Amniotic epithelial cell (primary cell): ENCODE measurements at regions not wholly inside any gene's neighbourhood (a gene's known extent, or its start where the extent isn't known, plus 50 kb on each side); places are given as distances from the start of the nearest gene placed in this dataset.

Experiments used
- DNase-seq: peaks from one replicate; pipeline ENCODE4 v3.0.0-alpha.2; 2010; ENCODE audit warnings: low read depth

DNA sequence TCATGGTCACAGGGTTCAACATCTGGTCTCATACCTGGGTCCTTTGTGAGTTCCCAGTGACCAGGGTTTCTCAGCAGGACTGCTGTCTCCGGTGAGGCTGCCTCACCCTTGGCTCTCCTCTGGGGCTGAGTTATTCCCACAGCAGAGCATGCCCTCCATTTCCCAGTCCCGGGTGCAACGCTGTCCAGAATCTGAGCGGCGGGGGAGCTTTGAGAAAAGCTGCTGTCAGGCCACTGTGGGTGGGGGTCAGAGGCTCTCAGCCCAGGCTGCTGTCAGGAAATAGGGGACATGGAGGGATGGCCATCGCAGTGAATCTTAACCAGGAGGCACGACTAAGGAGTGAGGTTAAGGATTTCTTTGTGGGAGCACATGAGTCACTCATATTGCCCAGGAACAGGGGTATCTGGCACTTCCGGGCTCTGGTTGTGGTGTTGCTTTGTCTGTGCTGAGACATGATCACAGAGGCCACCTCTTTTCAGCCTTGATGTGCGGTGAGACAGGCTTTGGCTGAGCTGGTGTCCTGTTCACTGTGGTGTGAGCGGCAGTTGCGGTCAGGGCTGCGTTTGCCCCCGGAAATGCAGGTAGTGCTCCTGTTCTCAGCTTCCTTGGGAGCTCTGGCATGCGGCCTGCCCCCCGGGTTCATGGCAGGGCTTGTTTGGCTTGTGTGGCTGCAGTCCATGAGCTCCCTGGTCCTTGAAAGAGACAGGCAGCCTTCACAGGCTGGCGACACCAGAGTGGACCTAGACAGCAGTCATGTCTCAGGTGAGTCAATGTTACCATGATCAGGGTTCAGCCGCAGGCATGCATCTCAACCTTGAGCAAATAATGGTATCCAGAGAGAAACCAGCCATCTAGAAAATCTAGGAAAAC is 310.7 kb upstream of the MYT1L start:
- DNase-seq: no peak

DNA sequence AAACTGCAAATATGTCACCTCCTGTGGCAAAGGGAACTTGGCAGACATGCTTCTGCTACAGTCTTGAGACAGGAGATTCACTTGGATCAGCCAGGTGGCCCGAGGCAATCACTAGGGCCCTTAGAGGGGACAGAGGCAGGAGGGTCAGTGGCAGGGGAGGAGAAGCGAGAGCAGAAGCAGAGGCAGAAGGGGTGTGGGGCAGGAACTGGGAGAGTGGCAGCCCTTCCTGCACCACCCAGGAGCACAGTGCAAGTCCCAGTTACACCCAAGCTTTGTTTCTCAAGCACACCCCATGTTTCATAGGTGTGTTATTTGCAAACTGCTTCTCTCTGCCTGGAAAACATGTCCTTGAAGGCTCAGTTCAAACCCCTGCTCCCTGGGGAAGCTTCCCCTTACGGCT is 309.7 kb upstream of the MYT1L start:
- no peak for DNase-seq

DNA sequence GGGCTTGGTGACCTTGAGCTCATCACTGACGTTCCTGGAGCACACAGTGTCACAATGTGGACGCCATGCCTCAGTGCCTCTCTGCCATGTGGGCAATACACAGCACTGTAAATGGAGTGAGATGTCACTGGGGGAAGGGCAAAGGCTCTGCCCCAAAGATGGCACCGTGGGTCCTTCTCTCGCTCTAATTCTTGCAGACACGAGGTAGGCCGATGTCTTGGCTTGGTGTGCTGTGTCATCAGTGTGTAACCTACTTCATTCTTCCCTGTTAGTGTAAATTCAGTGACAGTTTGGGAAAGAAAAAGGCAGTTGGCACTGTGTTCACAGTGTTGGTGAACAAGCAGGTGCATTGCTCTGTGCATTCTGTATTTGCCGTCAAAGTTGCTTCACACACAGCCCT is 309.3 kb upstream of the MYT1L start:
- no peak for DNase-seq

DNA sequence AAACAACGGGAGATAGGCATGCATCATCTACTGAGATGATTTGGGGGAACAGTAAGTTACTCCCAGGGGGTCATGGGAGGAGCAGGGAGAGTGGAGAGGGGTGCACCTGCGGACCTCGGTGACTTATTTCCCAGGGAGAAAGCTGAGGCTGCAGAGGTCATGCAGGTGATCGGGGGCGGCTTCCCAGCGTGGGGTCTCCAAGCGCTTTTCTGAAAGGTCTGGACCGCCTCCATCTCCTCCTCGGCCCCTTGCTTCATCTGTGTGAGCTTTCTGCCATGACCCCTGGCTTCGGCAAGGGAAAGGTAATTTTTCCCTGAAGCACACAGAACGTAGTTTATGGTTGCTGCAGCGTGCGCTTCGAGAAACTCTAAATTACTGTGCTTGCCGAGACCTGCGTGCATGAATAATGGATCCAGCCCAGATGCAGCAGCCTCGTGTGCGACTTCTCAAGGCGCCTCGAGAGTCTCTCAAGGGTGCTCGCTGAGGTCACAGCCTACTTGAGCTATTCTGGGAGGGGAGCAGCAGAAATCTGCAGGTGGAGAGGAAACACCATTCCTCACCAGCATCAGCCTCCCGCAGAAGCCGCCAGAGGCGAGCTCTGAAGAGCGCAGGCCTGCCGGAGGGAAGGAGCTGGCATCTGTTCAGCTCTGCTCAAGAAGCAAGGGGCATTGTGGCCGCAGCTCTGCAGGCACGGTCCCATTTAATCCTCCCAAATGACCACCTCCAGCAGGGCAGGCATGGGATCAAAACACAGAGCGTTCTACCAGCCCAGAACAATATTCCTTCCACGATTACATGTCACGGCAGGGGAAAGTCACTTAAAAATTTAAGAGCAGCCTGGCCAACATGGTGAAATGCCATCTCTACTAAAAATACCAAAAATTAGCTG is 308.4 kb upstream of the MYT1L start:
- no peak for DNase-seq

DNA sequence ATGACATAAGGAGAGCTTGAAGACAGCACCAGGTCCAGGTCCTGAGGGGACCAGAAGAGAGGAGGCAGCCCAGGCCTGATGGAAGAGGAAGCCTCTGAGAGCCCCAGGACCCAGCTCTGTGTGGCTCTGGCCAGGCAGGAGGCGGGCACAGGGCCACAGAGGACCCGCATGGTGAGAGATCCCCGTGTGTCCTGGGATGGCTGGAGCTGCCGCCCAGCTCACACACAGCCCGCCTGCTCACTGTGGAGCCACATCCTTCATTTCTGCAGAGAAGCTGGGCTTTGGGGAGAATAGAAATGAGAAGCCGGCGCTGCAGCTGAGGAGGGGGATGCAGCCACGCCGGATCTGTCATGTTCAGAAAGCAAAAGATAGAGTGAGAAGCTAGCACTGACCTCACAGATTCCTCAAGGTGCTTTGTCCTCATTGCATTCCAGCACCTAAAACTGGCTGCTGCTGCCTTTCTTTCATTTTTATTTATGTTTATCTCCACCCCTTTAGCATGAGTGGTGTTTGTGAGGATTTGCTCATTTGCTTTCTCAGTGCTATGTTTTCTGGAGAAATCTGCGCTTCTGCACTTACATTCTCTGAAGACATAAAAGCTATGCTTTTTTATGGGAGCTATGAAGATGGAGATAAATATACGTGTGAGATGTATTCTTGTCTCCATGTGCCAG is 307.6 kb upstream of the MYT1L start:
- DNase-seq: no peak

DNA sequence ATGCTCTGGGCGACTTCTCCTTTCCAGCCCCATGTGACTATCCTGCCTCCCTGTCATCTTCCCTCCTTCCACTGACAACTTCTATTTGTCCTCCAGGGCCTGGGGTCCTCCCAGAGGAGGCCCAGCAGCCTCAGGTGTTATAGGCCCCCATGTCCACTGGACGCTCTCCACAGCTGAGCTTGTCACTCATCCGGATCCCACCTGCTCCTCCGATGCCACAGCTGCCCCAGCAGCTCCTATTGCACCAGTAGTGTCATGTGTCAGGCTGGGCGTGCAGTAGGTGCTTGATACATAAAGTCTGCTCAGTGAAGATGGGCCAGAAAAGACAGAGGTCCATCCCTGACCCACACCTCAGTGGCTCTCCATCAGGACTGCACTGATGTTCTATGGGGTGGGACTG is 305.7 kb upstream of the MYT1L start:
- no peak for DNase-seq

DNA sequence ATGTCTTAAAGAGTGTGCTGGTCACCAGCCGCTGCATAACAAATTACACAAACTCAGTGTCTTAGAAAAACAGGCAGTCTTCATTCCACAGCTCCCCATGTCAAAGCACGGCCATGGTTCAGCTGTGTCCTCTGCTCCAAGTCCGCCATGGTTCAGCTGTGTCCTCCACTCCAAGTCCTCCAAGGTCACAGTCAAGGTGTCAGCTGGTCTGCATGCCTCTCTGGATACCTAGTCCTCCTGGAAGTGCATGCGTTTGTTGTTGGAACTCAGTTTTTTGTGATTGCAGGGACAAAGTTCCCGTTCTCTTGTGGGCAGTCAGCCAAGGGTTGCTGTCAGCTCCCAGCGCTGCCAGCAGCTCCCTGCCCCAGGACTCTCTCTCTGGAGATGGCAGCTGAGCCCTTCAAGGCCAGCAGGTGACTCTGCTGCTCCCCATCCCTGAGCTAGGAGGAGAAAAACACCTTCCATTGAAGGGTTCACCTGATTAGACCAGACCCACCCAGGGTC is 304.0 kb upstream of the MYT1L start:
- DNase-seq: no peak

DNA sequence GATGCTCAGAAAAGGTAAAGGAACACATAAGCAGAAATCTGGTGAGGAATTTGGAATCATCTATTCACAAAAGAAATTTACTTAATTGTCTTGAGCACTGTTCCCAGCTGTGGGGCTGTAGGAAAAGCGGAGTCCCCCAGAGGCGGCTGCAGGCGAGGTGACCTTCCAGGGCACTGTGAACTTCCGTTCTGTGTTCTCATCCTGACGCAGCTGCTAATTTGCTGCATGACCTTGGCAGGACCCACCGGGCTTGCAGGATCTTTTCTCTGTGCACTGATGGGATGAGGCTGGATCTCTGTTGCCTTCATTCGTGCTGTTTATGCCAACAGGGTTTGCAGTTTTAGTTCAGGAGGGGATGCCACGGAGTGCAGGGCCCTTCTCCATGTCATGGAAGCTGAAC is 301.9 kb upstream of the MYT1L start:
- no peak for DNase-seq

DNA sequence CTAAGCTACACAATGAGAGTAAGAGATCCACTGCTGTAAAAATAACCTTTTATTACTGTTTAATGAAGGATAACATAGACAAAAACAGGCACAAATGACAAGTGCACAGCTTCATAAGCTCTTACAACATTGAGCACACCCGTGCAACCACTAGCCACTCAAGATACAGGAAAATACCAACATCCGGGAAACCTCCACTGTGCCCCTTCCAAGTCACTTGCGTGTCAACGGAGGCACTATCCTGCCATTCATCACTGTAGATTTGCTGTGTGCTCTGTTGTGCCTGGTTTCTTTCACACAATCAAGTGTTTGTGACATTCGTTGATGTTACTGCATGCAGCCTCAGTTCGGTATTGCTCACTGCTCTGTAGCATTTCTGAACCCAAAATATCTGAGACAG is 292.9 kb upstream of the MYT1L start:
- DNase-seq: no peak

DNA sequence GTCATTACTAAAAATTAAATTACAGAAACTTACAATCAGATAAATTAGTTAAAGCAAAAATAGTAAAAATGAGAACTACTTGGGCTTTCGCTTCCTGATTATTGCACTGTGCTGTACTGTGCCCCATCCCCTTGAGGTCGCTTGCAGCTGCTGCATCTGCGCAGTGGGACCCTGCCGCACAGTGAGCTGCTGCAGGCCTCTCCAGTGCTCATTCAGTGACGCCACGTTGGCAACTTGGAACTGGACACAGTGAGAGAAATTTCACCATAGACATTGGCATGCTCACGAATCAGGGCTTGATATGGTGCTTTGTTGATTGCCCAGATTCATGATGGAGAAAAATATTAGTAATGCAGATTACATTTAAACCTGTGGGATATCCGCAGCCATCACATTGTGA is 290.8 kb upstream of the MYT1L start:
- no peak for DNase-seq

DNA sequence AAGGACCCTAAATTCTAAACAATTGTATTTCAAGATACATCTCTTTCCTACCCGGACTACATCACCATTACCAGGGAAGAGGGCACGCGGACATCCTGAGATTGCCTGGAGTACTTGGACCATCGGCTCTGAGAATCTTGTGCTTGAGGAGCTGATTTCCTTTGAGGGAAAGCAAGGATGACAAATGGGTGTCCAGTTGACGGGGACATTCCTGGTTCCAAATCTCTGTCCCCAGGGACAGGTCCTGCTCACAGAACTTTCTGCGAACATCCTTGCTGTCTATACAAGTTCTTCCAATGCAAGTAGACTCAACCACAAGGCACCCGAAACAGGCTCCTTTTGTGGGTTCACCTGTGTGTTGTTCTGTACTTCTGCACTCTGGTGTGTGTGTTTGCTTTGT is 289.5 kb upstream of the MYT1L start:
- no peak for DNase-seq

DNA sequence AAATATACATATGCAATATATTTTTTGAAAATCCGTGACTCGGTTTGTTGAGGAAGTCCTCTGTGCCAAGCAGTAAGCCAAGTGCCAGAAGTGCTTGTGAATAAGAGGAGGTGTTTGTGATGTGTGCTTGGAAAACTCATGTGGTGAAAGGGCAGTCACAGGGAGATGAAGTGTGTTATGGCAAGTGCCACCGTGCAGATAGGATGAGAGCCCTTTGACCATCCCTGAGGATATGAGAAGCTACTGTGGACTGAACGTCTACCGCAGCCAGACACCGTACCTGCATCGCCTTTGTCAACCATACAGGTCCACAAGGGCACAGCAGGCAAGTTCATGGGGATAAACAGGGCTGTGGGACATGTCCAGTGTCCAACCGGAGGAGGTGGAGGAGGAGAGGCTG is 288.9 kb upstream of the MYT1L start:
- DNase-seq: no peak

DNA sequence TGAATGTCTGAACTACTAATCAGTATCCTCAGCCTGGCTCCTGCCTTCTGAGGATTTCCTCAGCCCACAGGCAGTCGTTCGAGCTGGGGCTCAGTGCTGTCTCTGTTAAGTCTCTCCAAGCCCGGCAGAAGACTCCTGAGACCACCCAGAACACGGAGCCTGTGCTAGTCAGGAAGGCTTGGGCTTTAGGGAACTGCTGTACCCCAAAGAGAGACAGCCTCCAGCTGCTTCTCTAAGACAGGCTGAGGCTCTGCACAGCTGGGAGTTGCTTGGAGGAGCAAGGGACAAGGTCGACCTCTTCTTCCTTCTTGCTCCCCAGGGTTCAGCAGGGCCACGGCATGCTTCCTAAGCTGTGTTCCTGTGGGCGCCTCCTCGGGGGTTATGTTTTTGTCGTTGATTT is 283.4 kb upstream of the MYT1L start:
- no peak for DNase-seq

DNA sequence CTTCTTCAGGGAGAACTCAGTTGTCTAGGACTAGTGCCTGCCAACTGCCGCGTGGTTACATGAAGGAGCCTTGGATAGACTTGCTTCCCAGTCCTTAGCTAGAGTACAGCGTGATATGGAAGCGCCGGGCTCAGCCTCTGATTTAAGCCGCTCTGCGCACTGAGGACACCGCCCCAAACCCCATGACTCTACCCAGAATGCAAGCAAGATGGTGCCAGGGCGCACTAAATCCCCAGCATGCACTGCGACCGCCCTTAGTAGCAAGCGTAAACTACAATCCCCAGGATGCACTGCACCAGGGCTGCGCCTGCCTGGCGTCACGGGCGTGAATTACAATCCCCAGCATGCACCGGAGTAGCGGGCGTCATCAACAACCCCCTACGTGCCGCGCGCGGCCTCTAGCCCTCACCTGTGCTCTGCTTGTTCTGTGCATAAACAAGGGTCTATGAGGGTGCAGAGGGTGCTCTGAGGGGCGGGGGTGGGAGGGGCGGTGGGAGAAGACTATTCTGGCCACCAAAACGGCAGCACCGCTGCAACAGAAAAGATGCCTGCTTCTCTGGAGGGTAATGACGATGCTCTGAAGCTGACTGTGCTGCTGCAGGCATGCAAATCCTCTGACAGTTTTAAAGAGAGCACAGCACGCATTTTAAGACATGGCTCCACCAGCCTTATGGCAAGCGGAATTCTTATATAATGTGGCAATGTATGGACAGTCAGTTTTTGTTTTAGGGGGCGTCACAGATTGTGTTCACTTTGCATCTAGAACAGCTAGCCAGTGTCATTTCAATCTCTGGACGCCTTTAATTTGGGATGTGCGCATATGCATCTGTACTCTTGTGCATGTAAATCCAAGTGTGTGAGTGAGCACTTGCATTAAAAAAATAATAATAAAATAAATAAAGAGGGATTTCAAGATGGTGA is 282.5 kb upstream of the MYT1L start:
- peak; percentile 40 for DNase-seq

DNA sequence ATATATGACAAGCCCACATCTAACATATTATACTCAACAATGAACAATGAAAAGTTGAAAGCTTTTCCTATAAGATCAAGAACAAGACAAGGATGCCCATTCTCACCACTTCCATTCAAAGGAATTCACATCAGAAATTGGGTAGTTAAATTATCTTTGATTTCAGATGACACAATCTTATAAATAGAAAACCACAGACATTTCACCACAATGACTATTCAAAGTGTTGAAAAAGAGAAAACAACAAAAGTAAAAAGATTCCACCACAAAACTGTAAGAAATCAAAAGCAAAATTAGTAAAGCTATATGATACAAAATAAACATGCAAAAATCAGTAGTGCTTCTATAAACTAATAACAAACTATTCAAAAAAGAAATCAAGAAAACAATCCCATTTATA is 279.7 kb upstream of the MYT1L start:
- no peak for DNase-seq

DNA sequence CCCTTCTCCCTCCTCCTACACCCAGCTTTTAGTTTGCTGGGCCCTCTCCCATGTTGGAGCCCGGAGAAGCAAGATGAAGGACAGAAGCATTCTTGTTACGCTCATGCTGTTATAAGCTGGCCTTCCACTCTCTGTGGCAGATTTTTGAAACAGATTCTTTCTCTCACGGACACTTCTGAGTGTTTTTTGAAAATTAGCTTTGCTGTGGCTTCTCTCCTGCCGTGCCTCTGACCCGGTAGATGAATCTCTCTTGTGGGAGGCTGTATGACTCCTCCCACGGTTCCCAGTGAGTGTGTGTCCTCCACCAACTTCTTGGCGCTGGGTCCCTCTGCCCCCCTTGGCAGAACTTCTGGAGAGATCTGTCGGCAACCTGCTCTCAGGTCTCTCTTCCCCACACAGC is 269.3 kb upstream of the MYT1L start:
- no peak for DNase-seq

DNA sequence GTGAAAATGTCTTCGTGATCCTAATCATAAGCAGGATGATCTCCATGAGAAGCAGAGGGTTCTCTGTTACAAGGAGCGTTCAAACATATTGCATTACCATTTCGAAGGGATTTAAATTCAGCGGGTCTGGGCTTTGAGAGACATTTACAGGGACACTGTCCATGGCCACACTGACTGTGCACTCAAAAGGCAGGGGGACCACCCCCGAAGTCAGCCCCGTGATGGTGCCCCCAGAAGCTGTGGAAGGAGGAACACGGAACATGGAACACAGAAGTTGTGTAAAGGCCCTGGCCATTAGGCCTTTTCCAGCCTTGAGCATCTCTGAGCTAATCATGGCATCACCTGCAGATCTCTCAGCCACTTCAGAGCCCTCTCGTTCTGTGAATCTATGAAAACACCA is 268.4 kb upstream of the MYT1L start:
- no peak for DNase-seq

DNA sequence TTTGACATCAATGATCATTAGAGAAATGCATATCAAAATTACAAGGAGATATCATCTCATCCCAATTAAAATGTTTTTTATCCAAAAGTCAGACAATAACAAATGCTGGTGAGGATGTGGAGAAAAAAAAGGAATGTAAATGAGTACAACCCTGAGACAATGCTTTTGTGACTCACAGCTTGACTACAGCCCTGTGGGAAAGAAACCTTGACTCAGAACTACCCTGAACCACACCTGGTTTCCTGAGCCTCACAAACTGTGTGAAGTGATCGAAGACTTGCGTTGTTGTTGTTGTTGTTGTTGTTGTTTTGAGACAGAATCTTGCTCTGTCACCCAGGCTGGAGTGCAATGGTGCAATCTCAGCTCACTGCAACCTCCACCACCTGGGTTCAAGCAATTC is 266.6 kb upstream of the MYT1L start:
- DNase-seq: no peak

DNA sequence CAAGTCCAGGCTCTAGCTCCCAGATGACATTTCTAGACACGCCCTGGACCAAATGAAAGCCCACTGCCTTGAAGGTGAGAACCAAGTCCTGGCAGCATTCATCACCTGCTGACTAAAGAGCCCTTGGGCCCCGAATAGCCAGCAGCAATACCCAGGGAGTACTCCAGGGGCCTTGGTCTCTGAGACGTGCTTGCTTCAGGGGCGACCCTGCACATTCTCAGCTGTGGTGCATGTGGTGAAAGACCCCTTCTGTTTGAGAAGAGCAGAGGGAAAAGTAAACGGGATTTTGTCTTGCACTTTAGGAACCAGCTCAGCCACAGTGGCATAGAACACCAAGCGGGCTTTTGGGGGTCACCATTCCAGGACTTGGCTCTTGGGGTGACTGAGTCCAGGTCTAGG is 260.5 kb upstream of the MYT1L start:
- DNase-seq: no peak

DNA sequence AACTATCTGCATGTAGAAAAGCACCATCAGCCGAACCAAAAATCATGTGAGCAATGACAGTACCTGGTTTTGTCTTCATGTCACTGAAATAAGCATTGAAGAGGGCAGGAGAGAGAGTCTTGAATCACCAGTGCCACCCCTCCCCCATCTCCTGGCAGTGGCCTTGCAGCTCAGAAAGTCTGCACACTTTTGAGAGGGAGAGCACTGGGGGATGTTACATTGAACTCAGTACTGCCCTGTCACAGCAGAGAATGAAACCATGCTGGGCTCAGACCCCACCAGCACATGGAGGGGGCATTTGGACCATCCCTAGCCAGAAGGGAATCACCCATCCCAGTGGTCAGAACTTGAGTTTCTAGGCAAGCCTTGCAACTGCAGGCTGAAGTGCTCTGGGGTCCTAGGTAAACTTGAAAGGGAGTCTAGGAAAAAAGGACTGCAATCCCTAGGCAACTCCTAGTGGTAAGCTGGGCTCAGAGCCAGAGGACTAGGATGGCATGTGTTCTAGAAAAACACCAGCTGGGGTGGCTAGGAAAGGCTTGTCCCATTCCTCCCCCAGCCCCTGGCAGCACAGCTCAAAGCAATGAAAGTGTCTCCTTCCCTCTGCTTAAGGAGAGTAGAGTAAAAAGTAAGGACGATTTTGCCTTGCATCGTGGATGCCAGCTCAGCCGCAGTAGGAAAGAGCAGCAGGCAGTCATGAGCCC is 259.9 kb upstream of the MYT1L start:
- no peak for DNase-seq

DNA sequence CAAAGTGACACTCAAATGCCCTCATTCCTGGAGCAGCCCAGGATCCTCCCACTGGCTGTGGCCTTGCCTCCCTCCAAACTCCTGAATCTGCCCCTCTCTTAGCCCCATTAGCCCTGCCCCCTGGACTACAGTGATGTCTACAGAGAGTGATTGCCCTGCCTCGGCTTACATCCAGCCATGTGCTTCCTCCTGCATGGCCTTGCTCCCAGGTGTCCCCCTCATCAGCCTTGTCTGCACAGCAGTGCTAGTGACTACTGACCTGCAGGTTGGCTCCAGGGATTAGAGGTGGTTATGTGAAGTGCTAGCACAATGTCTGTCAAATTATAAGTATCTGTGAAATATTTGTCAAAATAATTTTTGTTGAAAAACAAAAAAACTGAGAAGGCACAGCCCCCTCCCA is 259.1 kb upstream of the MYT1L start:
- no peak for DNase-seq
